HG03025 (cell line): ENCODE measurements at regions not wholly inside any gene's neighbourhood (a gene's known extent, or its start where the extent isn't known, plus 50 kb on each side); places are given as distances from the start of the nearest gene placed in this dataset.
"Not testable (repeated sequence)": the region's sequence is repeated elsewhere in the genome, so short reads cannot be mapped to it uniquely, and the experiment has no call there.

Experiments used
- ATAC-seq: cut with Tn5 transposase; IDR thresholded peaks from one replicate; pipeline ENCODE4 v1.9.1; 2021; ENCODE audit warnings: mild to moderate bottlenecking, moderate library complexity; ENCODE audit not compliant: unreplicated experiment, low FRiP score

GRCh38 chr11:96681019-96681716 is 291.4 kb downstream of the JRKL start:
- no peak for ATAC-seq

- no peak for ATAC-seq
These were observed 304.5 kb downstream of the JRKL start for GRCh38 chr11:96694338-96694737.

GRCh38 chr11:96696731-96697130 is 306.9 kb downstream of the JRKL start:
- ATAC-seq = no peak

GRCh38 chr11:96697466-96697865 is 307.7 kb downstream of the JRKL start:
- ATAC-seq = no peak

GRCh38 chr11:96704847-96705246 is 315.0 kb downstream of the JRKL start:
- ATAC-seq = no peak

- ATAC-seq = no peak
These were observed 316.9 kb downstream of the JRKL start for GRCh38 chr11:96706761-96707160.

DNA sequence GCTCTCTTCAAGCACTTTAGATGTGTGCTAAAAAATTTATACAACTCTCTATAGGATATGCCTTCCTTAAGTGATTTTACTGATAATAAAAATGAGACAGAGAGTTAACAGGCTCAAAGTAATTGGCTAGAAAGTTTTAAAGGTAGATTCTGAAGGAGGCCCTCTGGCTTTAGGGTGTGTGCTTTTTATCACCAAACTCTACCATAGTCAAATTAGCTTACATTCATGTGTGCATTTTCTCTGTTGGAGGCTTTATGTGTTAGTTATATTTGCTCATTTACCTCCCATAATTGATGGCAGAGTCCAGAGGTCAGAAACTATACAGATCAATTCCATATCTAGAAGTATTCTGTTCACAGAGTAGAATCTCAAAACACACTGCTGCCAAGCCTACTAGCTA is 317.5 kb downstream of the JRKL start:
- ATAC-seq = no peak

DNA sequence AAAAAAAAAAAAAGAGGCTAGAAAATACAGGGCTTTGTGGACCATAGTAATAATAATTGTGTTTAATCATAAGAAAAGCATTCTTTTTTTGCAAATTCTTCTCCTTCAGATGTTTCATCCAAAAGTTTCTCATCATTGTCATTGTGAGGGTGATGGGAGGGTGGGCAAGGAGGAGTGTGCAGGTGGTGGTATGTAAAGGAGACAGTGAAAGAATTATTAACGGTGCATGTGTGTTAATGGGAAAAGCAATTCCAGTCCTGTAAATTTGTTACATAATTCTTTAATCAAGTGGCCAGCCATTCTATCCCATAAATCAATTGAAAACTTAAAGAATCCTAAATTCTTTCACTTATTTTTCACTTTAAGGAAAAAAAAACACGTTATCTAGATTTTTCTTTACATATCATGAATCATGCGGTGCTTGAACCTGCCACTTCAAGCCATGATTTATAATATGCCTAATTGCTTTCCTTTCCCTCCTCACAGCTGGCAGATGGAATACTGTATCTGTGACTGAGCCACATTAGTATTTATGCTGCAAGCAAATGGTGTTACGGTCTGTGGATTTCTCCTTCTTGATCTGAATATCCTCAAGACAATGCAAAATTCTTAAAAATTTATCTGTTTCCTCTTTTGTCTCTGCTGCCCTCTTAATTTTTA is 318.5 kb downstream of the JRKL start:
- no peak for ATAC-seq

GRCh38 chr11:96713301-96713700 is 323.5 kb downstream of the JRKL start:
- no peak for ATAC-seq

GRCh38 chr11:96714689-96715088 is 324.9 kb downstream of the JRKL start:
- ATAC-seq = no peak

- ATAC-seq = no peak
These were observed 325.4 kb downstream of the JRKL start for GRCh38 chr11:96715208-96715607.

GRCh38 chr11:96736601-96737000 is 346.8 kb downstream of the JRKL start:
- no peak for ATAC-seq

- ATAC-seq = no peak
These were observed 348.5 kb downstream of the JRKL start for GRCh38 chr11:96738311-96738710.

DNA sequence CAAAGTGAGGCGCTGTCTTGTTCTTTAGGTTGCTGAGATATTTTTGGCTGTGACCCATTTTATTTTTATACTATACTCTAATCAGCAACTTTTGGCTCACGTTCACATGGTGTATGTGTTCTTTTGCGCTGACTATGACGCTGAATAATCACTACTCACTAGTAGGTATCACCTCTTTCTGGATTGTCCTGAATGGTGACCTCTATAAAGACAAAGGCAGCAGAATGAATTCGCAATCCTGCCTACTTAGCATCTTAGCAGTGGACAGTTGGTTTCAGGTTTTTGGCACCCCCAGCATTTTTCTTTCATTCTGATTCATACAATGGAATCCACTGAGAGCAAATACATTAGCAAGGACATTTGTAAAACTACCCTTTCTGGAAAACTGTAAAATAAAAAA is 351.3 kb downstream of the JRKL start:
- no peak for ATAC-seq

DNA sequence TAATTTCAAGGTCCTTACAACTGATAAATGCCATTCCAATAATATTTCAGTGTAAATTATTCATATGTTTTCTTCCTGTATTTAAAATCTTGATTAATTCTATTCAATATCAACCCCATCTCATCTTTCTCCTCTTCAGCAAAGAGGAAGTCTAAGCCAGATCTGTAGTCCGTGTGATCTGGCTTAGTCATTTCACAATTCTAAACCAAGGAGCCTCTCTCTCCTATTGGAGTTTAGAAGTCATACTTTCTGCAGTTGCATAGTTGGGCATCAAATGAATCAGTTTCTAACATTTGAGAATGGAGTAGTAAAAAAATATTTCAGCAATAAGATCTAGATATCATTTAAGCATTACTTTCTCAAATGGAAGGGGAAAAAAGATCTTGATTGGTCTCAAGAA is 354.9 kb downstream of the JRKL start:
- ATAC-seq = no peak

DNA sequence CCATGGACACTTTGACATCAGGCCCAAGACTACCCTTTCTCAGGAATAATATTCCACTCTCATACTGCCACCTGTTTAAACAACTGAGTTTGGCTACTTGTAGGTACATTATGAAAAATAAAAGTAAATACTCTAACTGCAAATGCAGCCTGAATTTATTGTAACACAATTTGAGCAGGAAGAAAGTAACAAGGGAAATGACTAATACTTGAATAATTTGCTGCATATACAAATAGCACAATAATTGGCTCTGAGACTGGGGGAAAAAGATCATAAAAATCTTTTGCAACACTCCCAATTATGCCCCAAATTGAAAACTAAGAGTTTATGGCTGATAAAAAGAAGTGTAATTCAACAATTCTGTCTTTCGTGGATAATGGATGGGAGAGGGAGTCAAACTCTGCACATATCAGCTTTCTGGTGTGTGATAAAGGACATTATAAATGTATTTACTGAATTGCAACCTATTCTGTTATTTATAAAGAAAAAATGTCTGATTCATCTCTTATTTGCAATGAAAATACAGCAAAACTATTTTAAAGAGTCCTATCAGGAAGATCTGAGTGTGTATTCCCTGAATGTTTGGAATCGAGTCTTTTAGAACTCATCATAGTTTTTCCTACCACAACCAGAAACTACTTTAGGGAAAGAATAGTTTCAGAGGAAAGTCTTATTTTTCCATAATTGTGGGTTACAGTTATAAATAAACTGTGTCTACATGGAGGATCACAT is 359.0 kb downstream of the JRKL start:
- ATAC-seq = no peak

GRCh38 chr11:96751807-96752206 is 362.0 kb downstream of the JRKL start:
- not testable (repeated sequence) for ATAC-seq

- no peak for ATAC-seq
These were observed 362.4 kb downstream of the JRKL start for GRCh38 chr11:96752221-96752620.

- no peak for ATAC-seq
These were observed 364.2 kb downstream of the JRKL start for GRCh38 chr11:96753997-96754396.

- no peak for ATAC-seq
These were observed 365.4 kb downstream of the JRKL start for GRCh38 chr11:96755209-96755608.

DNA sequence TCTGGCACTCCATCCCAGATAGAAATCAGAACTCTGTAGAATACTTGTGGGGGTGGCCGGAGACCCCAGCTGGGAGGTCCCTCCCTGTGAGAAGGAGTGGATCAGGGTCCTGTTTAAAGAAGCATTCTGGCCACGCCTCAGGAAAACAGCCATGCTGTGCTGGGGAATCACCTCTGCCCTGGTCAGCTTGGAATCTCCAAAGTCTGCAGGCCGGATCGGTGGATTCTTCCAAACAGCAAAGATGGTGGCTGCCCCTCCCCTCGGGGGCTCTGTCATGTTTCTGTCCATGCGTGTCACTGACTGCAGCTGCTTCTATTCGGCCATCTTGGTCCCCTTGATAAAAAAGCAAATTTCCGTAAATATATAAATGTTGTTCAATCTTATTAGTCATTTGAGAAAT is 365.9 kb downstream of the JRKL start:
- ATAC-seq = no peak

DNA sequence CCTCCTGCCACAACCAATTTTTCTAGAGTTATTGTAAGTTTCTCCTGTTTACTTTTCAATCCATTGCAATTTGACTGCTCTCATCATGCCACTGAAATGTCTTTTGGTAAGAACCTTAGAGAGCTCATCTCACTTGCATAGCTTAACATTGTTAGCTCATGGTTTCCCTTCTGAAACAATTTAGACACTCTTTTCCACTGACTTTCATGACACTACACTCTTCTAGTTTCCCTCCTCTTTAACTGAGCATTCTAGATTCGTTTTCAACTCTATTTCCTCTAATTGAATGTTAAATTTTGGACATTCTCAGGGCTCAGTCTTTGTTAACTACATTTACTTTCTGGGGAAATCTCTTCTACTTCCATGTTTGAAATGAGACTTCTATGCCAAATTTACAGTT is 369.1 kb downstream of the JRKL start:
- ATAC-seq = no peak
